Spinal cord (tissue), 9 donors: ENCODE measurements at regions not wholly inside any gene's neighbourhood (a gene's known extent, or its start where the extent isn't known, plus 50 kb on each side); places are given as distances from the start of the nearest gene placed in this dataset.
"Not testable (repeated sequence)": the region's sequence is repeated elsewhere in the genome, so short reads cannot be mapped to it uniquely, and the experiment has no call there.

Experiments used
- DNase-seq, 6 donors: peaks; one replicate each; pipeline versions ENCODE4 v3.0.0 to v3.0.0-alpha.2; 2013 to 2015; ENCODE audit warnings: low spot score in 6 of 6, low read depth in 4 of 6
- H3K27ac ChIP-seq: one replicate; pipeline ENCODE4 v1.5.1; 2013; ENCODE audit warnings: low read depth, low read length, control low read depth
- H3K27me3 ChIP-seq: one replicate; pipeline ENCODE4 v1.6.1; 2013; ENCODE audit warnings: low read length; ENCODE audit not compliant: control insufficient read depth, insufficient read depth
- H3K36me3 ChIP-seq: one replicate; pipeline ENCODE4 v1.6.1; 2013; ENCODE audit warnings: low read length; ENCODE audit not compliant: control insufficient read depth, insufficient read depth
- H3K4me1 ChIP-seq: one replicate; pipeline ENCODE4 v1.6.1; 2013; ENCODE audit warnings: low read length; ENCODE audit not compliant: control insufficient read depth, insufficient read depth
- H3K4me3 ChIP-seq: one replicate; pipeline ENCODE4 v1.5.1; 2013; ENCODE audit warnings: low read depth, low read length, control low read depth
- H3K9me3 ChIP-seq: one replicate; pipeline ENCODE4 v1.6.1; 2013; ENCODE audit warnings: low read length; ENCODE audit not compliant: control insufficient read depth, insufficient read depth
- WGBS: methylation state at CpG from one replicate; pipeline ENCODE4 v1.1.5; 2013; ENCODE audit warnings: missing lambda C conversion rate; ENCODE audit not compliant: insufficient coverage; 5-methylcytosine and 5-hydroxymethylcytosine counted together
- donor health status: healthy.

DNA sequence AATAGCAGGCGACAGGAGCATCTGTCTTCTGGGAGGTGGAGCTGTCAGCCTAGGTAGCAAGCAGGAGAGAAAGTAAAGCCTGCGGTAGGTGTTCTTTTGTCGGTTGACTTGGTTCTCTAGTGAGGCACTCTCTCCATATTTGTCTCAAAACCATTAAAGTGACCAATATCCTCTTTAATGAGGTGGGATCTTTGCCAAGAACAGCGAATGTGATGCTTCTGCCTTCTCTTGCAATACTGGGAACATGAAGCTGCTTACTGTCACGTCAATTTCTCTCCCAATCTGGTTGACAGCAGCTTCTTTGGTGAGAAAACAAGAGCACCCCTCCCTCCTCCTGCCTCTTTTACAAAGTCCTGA, 176.7 kb downstream of the ABCC12 start:
- whole genome bisulfite sequencing, result 33% methylated on average over 1 of the region's 5 CpGs
- Histone ChIP-seq H3K36me3 (no peaks in the 10 kb centered on the region), H3K27ac (no peak overlapping the region), H3K9me3 (no peaks in the 10 kb centered on the region), H3K27me3 (no peaks in the 10 kb centered on the region), H3K4me3 (no peak overlapping the region), H3K4me1 (no peaks in the 10 kb centered on the region)
- DNase-seq, result peak in 2 of 6 donors; percentile 34 to 73

DNA sequence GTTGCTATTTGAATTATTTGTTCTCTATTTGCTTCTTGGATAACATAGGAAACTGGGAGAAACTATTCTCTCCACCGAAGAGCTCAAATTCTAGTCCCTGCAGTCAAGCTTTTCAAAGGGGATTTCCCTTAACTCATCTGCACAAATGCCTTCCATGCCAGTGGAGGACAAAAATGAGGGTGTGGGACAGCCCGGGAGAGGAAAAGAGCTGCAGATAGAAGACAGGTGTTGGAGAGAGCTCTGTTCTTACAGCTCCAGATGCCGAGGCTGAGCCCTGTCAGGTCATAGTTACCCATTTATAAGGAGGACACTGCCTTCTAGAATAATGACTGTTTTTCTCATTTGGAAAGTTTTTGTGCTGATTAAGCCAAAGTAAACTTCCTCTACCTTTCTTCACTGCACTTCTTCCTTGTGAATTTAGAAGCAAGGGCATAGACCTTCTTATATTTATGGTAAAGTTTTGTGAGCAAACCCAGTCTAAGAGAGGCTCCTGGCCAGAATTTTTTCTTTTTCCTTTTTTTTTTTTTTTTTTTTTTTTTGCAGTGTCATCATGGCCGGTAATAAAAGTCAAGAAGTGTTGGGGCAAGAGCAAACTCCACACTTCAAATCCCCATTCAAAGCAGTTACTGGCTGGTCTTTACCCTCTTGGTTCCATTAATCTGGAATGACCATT, 177.2 kb downstream of the ABCC12 start:
- Histone ChIP-seq H3K9me3 (no peaks in the 10 kb centered on the region), H3K36me3 (no peaks in the 10 kb centered on the region), H3K4me3 (no peak overlapping the region), H3K27ac (no peak overlapping the region), H3K27me3 (no peaks in the 10 kb centered on the region), H3K4me1 (no peaks in the 10 kb centered on the region)
- WGBS, result 60% methylated on average over 1 of the region's 4 CpGs
- no peak for DNase-seq

DNA sequence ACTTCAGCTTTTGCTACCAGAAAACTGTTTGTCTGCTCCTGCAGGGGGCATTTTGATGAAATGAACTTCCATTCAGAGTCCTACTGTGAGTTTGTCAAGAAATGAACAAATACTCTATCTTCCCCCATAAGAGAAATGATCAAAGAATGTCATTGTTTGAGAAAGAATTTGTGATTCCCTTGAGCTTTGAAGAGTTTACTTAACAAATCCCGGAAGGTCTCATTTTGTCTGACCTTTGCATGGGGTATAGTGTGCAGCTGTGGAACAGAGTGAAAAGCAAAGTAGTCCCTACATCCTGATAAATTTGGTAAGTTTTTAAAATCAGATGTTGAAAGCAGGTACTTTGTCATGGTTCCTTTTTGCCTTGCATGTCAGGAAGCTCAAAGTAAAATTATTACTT, 178.0 kb downstream of the ABCC12 start:
- DNase-seq, result no peak
- 29% methylated on average over 1 of the region's 1 CpG for WGBS
- no peak overlapping the region for H3K27ac ChIP-seq

DNA sequence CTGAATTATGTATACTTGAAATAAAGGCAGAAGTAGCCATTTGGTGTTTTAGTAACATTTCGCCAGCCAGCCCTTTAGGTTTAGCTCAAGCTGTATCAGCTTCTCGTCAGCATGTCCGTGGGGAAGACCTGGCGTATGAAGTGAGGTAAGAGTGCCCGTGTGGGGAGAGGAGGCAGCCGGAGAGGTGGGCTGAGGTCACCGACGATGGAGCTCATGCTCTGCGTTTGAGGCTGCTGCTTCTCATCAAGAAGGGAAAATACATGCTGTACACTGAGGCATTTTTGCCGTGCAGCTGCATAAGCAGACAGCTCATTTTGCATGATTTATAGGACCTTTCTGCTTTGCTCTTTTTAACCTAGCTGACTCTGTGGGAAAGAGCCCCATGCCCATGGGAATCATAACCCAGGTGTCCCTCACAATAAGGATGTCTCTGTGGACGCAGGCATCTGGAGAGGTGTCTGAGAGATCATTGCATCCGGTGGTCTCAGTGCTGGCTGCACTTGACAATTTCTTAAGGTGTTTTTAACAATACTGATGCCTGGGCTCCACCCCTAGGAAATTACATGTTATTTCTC, 179.1 kb downstream of the ABCC12 start:
- WGBS, result 71% methylated on average over 12 of the region's 12 CpGs
- H3K4me1 ChIP-seq, result no peaks in the 10 kb centered on the region
- no peaks in the 10 kb centered on the region for H3K9me3 ChIP-seq
- H3K36me3 ChIP-seq, result no peaks in the 10 kb centered on the region
- no peak overlapping the region for H3K27ac ChIP-seq
- peak in 1 of 6 donors; percentile 52 for DNase-seq
- no peak overlapping the region for H3K4me3 ChIP-seq
- no peaks in the 10 kb centered on the region for H3K27me3 ChIP-seq

More for the DNA sequence above, 178.0 kb downstream of the ABCC12 start:
- no peaks in the 10 kb centered on the region for H3K27me3 ChIP-seq
- H3K36me3 ChIP-seq, result no peaks in the 10 kb centered on the region
- H3K9me3 ChIP-seq, result no peaks in the 10 kb centered on the region
- H3K4me1 ChIP-seq, result no peaks in the 10 kb centered on the region
- no peak overlapping the region for H3K4me3 ChIP-seq

DNA sequence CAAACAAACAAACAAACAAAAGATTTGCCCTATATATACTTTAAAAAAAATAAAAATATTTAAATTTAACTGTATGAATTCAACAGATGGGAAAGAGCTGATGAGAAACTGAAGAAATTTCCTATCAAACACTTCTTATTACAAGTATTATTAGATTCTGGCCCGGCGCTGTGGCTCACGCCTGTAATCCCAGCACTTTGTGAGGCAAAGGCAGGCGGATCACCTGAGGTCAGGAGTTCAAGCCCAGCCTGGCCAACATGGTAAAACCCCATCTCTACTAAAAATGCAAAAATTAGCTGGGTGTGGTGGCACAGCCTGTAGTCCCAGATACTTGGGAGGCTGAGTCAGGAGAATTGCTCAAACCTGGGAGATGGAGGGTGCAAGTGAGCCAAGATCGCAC, 180.8 kb downstream of the ABCC12 start:
- DNase-seq, H3K27ac ChIP-seq, H3K27me3 ChIP-seq, H3K4me3 ChIP-seq, H3K36me3 ChIP-seq, H3K4me1 ChIP-seq, H3K9me3 ChIP-seq: not testable (repeated sequence)
- 91% methylated on average over 4 of the region's 5 CpGs for WGBS

DNA sequence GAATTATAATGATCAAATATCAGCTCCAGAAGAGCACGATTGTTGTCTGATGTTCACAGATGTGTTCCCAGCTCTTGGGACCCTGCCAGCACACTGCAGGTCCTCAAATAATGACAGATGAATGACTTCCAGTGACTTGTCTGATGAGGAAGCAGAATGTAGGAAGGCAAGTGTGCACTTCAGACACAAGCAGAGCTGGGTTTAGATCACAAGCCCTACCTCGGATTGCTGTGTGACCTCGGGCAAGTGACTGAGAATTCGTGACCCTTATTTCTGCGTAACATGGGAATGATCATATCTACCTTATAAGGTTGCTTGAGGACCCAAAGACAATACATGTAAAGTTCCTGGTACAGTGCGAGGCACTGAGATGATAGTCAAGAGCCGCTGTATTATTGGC, 182.2 kb downstream of the ABCC12 start:
- no peak overlapping the region for H3K4me3 ChIP-seq
- H3K27ac ChIP-seq, result no peak overlapping the region
- no peaks in the 10 kb centered on the region for H3K36me3 ChIP-seq
- H3K4me1 ChIP-seq, result no peaks in the 10 kb centered on the region
- H3K27me3 ChIP-seq, result no peaks in the 10 kb centered on the region
- WGBS, result 90% methylated on average over 7 of the region's 7 CpGs
- H3K9me3 ChIP-seq, result no peaks in the 10 kb centered on the region
- no peak for DNase-seq

DNA sequence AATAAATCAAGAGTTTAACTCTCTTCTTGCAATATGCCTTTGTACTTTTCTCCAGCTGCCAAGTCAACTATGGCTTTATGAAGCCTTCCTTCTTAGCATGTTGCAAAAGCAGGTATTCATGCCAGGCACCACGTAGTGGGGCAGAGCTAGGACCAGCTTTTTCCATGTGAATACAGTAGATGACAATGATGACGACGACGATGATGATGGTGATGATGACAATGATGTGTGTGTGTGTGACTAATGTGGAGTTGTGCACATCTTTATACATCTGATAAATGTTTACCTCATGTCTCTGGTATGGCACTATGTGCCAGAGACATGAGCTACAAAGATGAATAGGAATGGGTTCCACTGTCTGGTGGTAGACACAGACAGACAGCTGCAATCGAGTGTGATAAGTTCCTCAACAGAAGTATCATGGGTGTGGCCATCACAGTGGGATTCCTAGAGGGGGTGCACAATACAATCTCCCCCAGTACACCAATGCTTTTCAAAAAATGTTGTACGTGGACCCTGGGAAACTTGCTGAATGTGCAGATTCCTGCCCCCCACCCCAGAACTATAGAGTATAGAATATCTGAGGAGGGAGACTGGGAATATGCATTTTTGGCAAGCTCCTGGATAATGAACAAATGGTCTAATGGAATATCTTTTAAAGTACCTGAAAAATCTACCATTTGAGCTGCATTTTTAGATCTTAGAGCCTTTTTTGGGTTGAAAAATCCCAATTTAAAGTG, 183.4 kb downstream of the ABCC12 start:
- no peaks in the 10 kb centered on the region for H3K36me3 ChIP-seq
- no peaks in the 10 kb centered on the region for H3K4me1 ChIP-seq
- no peak overlapping the region for H3K27ac ChIP-seq
- no peak for DNase-seq
- no peaks in the 10 kb centered on the region for H3K27me3 ChIP-seq
- 80% methylated on average over 4 of the region's 6 CpGs for WGBS
- H3K9me3 ChIP-seq, result no peaks in the 10 kb centered on the region
- H3K4me3 ChIP-seq, result no peak overlapping the region

DNA sequence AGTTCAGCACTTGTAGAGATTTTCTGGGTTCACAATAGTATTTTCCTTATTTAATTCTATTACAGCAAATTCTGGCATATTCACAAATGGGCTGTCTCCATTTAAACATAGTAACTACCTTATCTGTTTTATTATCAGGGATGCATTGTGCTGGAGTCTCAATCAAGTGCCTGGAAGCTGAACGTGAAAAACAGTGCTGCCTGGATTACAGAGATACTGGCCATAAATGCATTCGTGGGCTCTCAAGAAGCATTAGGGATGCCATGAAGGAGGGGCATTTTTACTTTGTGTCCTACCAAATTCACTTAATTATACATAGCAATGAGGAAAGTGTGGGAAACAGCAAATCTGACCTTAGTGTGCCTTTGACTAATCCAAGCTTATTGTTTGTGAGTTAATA, 184.6 kb downstream of the ABCC12 start:
- no peaks in the 10 kb centered on the region for H3K27me3 ChIP-seq
- no CpG with 5 or more reads among the region's 2 CpGs for WGBS

DNA sequence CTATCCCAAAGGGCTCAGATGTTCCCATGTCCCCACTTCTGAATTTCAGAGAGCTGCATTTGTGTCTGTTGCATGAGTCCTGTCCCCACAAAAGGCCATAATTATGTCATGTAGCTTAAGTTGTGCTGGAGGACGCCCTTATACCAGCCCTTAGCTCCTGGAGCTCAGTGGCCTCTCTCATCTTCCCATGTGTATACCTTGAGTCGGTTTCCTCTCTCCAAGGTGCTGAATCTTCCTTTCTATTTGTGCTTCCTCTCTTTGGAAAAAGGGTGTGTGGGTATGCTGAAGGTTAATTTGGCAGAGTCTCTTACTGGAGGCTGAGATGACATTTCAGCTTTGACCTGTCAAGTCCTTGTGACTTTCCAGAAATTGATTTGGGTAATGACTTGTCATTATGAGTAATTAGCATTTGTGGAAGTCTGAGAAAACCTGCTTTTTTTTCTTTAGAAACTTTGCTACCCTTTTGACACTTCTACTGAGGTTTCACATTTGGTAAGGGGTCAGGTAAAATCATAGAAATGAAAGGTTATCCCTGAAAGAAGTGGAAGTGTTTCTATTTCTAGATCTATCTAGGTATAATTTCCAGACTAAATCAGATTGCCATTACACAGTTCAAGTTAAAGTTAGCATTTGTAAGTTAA, 185.4 kb downstream of the ABCC12 start:
- peak in 2 of 6 donors; percentile 37 to 64 for DNase-seq
- H3K36me3 ChIP-seq, result no peaks in the 10 kb centered on the region
- no peaks in the 10 kb centered on the region for H3K4me1 ChIP-seq
- H3K27me3 ChIP-seq, result no peaks in the 10 kb centered on the region
- WGBS, result 0% methylated on average over 1 of the region's 2 CpGs
- no peaks in the 10 kb centered on the region for H3K9me3 ChIP-seq
- no peak overlapping the region for H3K27ac ChIP-seq
- H3K4me3 ChIP-seq, result no peak overlapping the region

More for the DNA sequence above, 184.6 kb downstream of the ABCC12 start:
- no peaks in the 10 kb centered on the region for H3K9me3 ChIP-seq
- no peaks in the 10 kb centered on the region for H3K36me3 ChIP-seq
- no peak for DNase-seq
- no peak overlapping the region for H3K27ac ChIP-seq
- H3K4me1 ChIP-seq, result no peaks in the 10 kb centered on the region
- H3K4me3 ChIP-seq, result no peak overlapping the region
